HG02840 (cell line): ENCODE measurements at regions not wholly inside any gene's neighbourhood (a gene's known extent, or its start where the extent isn't known, plus 50 kb on each side); places are given as distances from the start of the nearest gene placed in this dataset.

ENCODE experiments used
- ATAC-seq: cut with Tn5 transposase; IDR thresholded peaks from one replicate; pipeline ENCODE4 v1.9.1; 2021; ENCODE audit warnings: mild to moderate bottlenecking, moderate library complexity, moderate number of reproducible peaks; ENCODE audit not compliant: unreplicated experiment, low FRiP score

GRCh38 chr4:73001885-73002284, 67.6 kb downstream of the COX18 start:
- ATAC-seq: no peak

- no peak for ATAC-seq
Observed at GRCh38 chr4:72997409-72997808, 72.1 kb downstream of the COX18 start.

DNA sequence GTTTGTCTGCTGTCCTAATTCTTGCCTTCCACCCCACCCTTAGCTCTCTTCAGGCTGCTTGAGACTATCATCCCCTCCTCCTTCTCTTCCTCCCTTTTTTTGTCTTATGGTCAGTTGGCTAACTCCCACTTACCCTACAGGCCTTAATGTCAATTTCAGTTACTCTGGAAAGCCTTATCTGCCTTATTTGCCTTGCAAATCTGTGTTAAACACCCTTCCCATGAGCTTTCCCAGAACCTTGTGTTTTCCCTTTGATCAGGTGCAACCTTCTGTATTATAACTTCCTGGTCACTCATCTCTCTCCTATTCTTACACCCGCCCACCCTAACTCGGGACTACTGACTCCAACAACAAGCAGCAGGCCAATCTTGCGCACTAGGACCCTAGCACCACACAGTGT, 74.8 kb downstream of the COX18 start:
- ATAC-seq: no peak

- ATAC-seq: no peak
Observed at GRCh38 chr4:72993876-72994275, 75.6 kb downstream of the COX18 start.

- ATAC-seq: no peak
Observed at GRCh38 chr4:72991873-72992272, 77.6 kb downstream of the COX18 start.

- ATAC-seq: no peak
Observed at GRCh38 chr4:72987741-72988729, 81.5 kb downstream of the COX18 start.

DNA sequence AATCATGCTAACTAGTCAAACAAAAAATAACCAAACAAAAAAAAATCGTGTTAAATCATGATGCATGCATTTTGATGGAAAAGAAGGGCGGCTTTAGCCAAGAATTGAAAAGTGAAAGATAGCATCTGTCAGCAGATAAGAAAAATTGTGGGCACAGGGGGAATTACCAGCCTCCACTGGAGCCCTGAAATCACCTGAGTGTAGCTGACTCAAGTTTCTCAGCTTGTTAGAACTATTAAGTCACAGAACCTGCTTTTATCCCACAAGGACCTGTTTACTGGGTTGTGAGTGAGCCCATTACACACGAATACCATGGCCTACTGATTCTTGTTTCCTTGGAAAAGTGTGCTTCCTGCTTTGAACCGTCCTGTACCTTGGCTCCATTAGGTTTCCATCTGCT, 85.2 kb downstream of the COX18 start:
- no peak for ATAC-seq

DNA sequence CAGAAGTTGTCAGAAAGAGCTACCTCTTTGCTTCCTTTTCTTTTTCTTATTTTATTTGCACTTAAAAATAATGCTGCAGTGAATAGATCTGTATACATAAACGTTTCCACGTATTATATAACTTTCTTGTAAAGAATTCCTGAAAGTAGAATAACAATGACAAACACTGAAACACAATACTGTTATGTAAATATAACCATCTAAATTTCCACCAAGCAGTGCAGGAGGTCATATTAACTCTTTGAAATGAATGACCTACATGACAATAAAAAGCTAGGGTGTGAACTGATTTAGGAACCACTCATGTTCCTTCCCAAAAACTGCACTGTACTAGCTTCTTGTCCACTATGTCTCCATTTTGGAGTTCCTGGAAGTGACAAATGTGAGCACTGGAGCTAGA, 85.8 kb downstream of the COX18 start:
- no peak for ATAC-seq

- no peak for ATAC-seq
Observed at GRCh38 chr4:72977936-72978485, 91.5 kb downstream of the COX18 start.

- ATAC-seq: no peak
Observed at GRCh38 chr4:72975488-72975784, 94.1 kb downstream of the COX18 start.

GRCh38 chr4:72974694-72975487, 94.6 kb downstream of the COX18 start:
- no peak for ATAC-seq

- ATAC-seq: no peak
Observed at GRCh38 chr4:72971572-72971971, 97.9 kb downstream of the COX18 start.

DNA sequence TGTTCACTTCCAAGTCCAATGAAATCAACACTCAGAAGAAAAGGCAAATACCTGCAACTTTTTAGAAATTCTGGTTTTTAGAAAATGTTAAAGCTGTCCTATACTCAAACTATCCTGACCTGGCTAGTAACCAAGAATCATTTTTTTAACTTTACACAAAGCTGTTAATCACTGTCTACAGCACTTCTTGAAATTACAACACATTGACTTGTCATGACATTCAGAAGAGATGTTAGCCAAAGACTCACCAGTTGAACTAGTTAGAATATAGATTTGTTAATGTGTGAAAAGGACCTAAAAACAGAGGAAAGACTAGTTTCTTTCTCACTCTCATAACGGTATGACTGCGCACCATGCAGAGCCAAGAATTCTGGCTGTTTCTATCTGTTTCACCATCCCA, 98.8 kb downstream of the COX18 start:
- no peak for ATAC-seq

DNA sequence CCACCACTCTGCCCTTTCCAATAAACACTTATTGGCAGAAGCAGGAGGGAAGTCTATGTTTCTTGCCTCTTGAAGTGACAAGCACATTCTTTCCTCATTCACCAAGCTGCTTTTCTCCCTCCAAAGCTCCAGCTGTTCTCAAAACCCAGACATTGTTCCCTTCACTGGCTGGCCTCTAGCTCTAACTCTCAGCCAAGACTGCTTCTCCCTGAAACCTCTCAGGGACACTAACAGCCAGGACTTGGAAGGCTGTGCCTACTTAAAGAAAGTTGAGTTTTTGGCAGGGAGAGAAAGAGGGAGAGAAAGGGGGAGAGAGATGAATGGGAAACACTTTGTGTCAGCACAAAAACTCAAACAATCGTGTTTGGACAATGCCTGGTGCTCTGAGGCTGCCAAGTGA, 99.5 kb downstream of the COX18 start:
- ATAC-seq: no peak

DNA sequence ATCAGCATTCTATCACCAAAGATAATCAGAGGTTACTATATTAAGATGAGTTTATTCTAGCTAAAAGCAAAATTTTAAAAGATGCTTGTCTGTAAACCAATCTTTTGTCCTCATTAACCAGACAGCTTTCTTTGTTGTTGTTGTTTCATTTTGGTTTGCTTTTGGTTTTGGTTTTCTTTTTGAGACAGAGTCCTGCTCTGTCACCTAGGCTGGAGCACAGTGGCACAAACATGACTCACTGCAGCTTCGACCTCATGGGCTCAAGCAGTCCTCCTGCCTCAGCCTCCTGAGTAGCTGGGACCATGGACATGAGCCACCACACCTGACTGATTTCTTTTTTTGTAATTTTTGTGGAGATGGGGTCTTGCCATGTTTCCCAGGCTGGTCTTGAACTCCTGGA, 102.9 kb downstream of the COX18 start:
- peak; percentile 73 for ATAC-seq

DNA sequence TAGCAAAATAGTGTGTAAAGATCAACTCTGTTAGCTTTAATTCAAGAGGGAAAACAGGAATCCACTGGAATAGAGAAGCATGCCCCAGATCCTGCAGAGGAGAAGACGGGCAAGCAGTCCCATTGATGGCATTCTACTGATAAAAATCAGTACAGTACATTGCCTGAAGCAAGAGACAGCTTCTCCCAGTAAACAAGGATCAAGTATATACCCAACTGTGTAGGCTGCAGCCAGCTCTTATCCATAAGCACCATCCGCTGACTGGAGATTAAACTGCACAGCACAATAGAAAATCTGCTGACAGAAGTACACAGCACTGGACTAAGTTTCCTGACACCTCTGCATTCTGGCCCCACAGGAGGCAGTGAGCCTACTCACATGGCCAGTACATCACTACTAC, 110.1 kb downstream of the COX18 start:
- ATAC-seq: no peak

- no peak for ATAC-seq
Observed at GRCh38 chr4:72954811-72955210, 114.7 kb downstream of the COX18 start.

DNA sequence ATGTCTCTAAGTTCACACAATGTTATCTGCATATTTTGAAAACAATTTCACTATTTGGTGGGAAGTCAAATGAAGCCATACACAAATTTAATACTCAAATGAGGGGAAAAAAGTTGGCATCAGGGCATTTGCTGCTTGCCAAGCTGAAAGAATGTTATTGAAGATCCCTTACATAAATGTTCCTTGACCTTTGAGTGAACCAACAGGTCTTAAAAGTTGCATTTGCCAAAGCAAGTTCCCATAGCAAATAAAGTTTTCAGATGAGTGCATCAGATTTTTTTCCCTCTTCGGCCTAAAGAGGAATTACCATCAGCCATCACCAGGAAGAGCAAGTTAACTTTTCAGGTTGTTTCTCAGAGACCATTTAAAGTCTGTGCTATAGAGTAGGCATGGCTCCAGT, 115.9 kb downstream of the COX18 start:
- no peak for ATAC-seq

- ATAC-seq: no peak
Observed at GRCh38 chr4:72951628-72952027, 117.9 kb downstream of the COX18 start.

- ATAC-seq: no peak
Observed at GRCh38 chr4:72951147-72951546, 118.4 kb downstream of the COX18 start.

DNA sequence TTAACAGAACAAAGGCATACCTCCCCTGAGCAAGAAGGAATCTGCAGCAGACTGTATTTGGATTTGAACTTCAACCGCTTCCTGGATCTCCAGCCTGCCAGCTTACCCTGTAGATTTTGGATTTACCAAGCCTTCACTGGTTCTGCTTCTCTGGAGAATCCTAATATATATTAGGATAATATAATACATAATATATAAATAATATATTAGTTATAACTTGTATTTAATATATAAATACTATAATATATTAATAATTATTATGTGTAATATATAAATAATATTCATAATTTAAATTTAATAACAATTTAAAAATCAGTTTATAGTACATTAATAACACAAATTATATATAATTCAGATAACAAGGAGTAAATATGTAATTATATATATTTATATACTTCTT, 121.4 kb downstream of the COX18 start:
- no peak for ATAC-seq
